Spleen (tissue), 11 donors: ENCODE measurements at regions not wholly inside any gene's neighbourhood (a gene's known extent, or its start where the extent isn't known, plus 50 kb on each side); places are given as distances from the start of the nearest gene placed in this dataset.

Experiments used
- DNase-seq: peaks from one replicate; pipeline ENCODE4 v3.0.0-alpha.2; 2020
- H3K27ac ChIP-seq, 8 donors: fragments of 200-600 bp; sonication (generic) in 7 of 8; 1 replicate in 4 of 8; 2 replicates in 4 of 8; pipeline versions ENCODE4 v1.5.0 to v1.8.0; 2016 to 2021; ENCODE audit warnings: inconsistent platforms in 4 of 8, mild to moderate bottlenecking in 4 of 8, moderate library complexity in 1 of 8
- H3K27me3 ChIP-seq, 7 donors: fragments of 200-600 bp; sonication (generic) in 6 of 7; replicated peaks in 1 of 7; 1 replicate in 4 of 7; 2 replicates in 3 of 7; pipeline versions ENCODE4 v1.5.0 to v1.8.0; 2016 to 2021; ENCODE audit warnings: inconsistent platforms in 3 of 7, mild to moderate bottlenecking in 1 of 7
- H3K36me3 ChIP-seq, 6 donors: fragments of 200-600 bp; sonication (generic) in 5 of 6; 1 replicate in 4 of 6; 2 replicates in 2 of 6; pipeline versions ENCODE4 v1.5.0 to v1.8.0; 2016 to 2021; ENCODE audit warnings: inconsistent platforms in 2 of 6
- H3K4me1 ChIP-seq, 6 donors: fragments of 200-600 bp; sonication (generic) in 5 of 6; 1 replicate in 3 of 6; 2 replicates in 3 of 6; pipeline versions ENCODE4 v1.5.0 to v1.8.0; 2016 to 2021; ENCODE audit warnings: inconsistent platforms in 3 of 6
- H3K4me3 ChIP-seq, 8 donors: fragments of 200-600 bp; sonication (generic) in 7 of 8; 1 replicate in 4 of 8; 2 replicates in 4 of 8; pipeline versions ENCODE4 v1.5.0 to v1.8.0; 2016 to 2021; ENCODE audit warnings: inconsistent platforms in 4 of 8, mild to moderate bottlenecking in 4 of 8, moderate library complexity in 2 of 8
- H3K9me3 ChIP-seq, 8 donors: fragments of 200-600 bp; sonication (generic) in 7 of 8; 1 replicate in 4 of 8; 2 replicates in 4 of 8; pipeline versions ENCODE4 v1.5.0 to v1.8.0; 2016 to 2021; ENCODE audit warnings: inconsistent platforms in 4 of 8
- POLR2A ChIP-seq, 3 donors: fragments of 450-650 bp; IDR thresholded peaks; one replicate each; pipeline ENCODE4 v1.5.1; 2017; ENCODE audit warnings: antibody characterized with exemption in 3 of 3, mild to moderate bottlenecking in 1 of 3
- POLR2AphosphoS5 ChIP-seq, 3 donors: sonication (generic); formaldehyde crosslinking; IDR thresholded peaks; one replicate each; pipeline ENCODE4 v1.5.1; 2017; ENCODE audit warnings: antibody characterized with exemption in 3 of 3
- WGBS, 5 donors: extraction: QIAGEN DNeasy Blood & Tissue Kit in 3 of 5; methylation state at CpG; one replicate each; pipeline versions ENCODE4 v1.1.5 to v1.1.7; 2013 to 2018; 5-methylcytosine and 5-hydroxymethylcytosine counted together
- intact Hi-C: fragments of 100-400 bp; cut with DNase I; formaldehyde crosslinking; loops from one replicate; pipeline ENCODE4 v1.15.0; 2023; ENCODE audit warnings: low total_unique reads
- TF ChIP-seq, protein P1 (sequence below), 11 experiments: fragments of 200-600 bp in 7 of 11; fragments of 450-650 bp in 4 of 11; sonication (generic) in 4 of 11; IDR thresholded peaks in 8 of 11; conservative IDR thresholded peaks in 3 of 11; 1 replicate in 7 of 11; 2 replicates in 4 of 11; pipeline versions ENCODE4 v1.4.0 to v1.8.0; 2016 to 2021; ENCODE audit warnings: antibody characterized with exemption in 11 of 11, inconsistent platforms in 4 of 11, mild to moderate bottlenecking in 1 of 11
- donor health status: healthy with polysubstance abuse.
- donor health status: DM: no; HTN: no; CAD: no; lungs with moderate emphysema.
- donor health status: DM: no; HTN: no; CAD: no.
- donor health status: Bipolar disorder and iron deficiency.
- donor health status: healthy.
- donor health status: DM: no; HTN: no; CAD: no.
- donor health status: DM: yes; HTN: yes; CAD: no.

GRCh38 chr12:13345722-13346121, 149.2 kb downstream of the EMP1 start:
- intact Hi-C loops: no loop called here
- no peak overlapping the region for H3K27ac ChIP-seq
- H3K9me3 ChIP-seq: no peaks in the 10 kb centered on the region
- no peak for TF ChIP-seq POLR2AphosphoS5 (IDR thresholded peaks at IDR 0.05)
- no peak for TF ChIP-seq POLR2A (IDR thresholded peaks at IDR 0.05)
- TF ChIP-seq, protein P1, sequence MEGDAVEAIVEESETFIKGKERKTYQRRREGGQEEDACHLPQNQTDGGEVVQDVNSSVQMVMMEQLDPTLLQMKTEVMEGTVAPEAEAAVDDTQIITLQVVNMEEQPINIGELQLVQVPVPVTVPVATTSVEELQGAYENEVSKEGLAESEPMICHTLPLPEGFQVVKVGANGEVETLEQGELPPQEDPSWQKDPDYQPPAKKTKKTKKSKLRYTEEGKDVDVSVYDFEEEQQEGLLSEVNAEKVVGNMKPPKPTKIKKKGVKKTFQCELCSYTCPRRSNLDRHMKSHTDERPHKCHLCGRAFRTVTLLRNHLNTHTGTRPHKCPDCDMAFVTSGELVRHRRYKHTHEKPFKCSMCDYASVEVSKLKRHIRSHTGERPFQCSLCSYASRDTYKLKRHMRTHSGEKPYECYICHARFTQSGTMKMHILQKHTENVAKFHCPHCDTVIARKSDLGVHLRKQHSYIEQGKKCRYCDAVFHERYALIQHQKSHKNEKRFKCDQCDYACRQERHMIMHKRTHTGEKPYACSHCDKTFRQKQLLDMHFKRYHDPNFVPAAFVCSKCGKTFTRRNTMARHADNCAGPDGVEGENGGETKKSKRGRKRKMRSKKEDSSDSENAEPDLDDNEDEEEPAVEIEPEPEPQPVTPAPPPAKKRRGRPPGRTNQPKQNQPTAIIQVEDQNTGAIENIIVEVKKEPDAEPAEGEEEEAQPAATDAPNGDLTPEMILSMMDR (IDR thresholded peaks at IDR 0.05 in 8 of 11, conservative IDR thresholded peaks at IDR 0.05 in 3 of 11): no peak
- no peaks in the 10 kb centered on the region for H3K36me3 ChIP-seq
- no peak overlapping the region for H3K4me3 ChIP-seq
- no peaks in the 10 kb centered on the region for H3K4me1 ChIP-seq
- no peak for DNase-seq
- peaks cover 0 to 13% (median 0%) of the 10 kb centered on the region in 7 donors for H3K27me3 ChIP-seq

DNA sequence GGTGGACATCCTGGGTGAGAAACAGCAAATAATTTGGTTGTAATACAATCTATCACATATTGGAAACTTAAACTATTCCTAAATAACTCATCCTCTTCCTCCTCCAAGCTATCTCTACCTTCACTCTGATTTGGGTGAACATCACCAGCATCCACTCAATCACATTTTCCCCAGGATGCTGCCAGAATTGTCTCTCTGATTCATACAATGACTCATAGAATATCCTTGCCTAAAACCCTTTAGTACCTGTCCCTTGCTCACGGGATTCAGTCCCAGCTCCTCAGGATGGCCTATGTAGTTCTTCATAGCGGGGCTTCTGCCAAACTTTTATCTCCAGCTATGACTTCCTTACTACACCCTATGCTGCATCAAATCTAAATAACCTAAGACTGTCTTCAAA, 146.8 kb downstream of the EMP1 start:
- intact Hi-C loops: no loop called here
- no peak for DNase-seq
- no peak for TF ChIP-seq POLR2AphosphoS5 (IDR thresholded peaks at IDR 0.05)
- TF ChIP-seq POLR2A (IDR thresholded peaks at IDR 0.05): no peak
- TF ChIP-seq, protein P1 (IDR thresholded peaks at IDR 0.05 in 8 of 11, conservative IDR thresholded peaks at IDR 0.05 in 3 of 11): no peak
- Histone ChIP-seq H3K36me3 (no peaks in the 10 kb centered on the region), H3K27ac (no peak overlapping the region), H3K27me3 (peaks cover 0 to 13% (median 0%) of the 10 kb centered on the region in 7 donors), H3K9me3 (no peaks in the 10 kb centered on the region), H3K4me1 (no peaks in the 10 kb centered on the region), H3K4me3 (no peak overlapping the region)
- WGBS, 5 donors: 77 to 94% (median 87%) methylated on average over 1 to 2 of the region's 2 CpGs

DNA sequence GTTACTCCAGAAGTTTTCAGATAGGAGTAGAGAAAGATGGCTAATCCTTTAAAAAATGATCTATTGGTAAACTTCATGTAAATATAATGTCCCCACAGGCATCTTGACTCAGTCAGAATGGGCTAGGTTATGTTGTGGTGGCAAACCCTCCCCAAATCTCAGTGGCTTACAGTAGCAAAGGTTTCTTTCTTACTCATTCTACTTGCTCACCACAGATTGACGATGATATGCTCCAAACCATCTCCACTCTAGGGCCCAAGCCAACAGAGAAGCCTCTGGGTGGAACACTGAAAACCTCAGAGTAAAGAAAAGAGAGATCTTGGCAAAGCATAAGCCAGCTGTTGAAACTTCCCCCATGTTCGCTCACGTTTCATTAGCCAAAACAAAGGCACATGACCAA, 146.4 kb downstream of the EMP1 start:
- intact Hi-C loops: no loop called here
- Histone ChIP-seq H3K9me3 (no peaks in the 10 kb centered on the region), H3K27ac (no peak overlapping the region), H3K4me3 (no peak overlapping the region), H3K36me3 (no peaks in the 10 kb centered on the region), H3K27me3 (peaks cover 0 to 12% (median 0%) of the 10 kb centered on the region in 7 donors), H3K4me1 (no peaks in the 10 kb centered on the region)
- 74 to 90% (median 80%) methylated on average over 3 of the region's 3 CpGs for WGBS, 5 donors
- TF ChIP-seq POLR2AphosphoS5 (IDR thresholded peaks at IDR 0.05) (no peak), POLR2A (IDR thresholded peaks at IDR 0.05) (no peak)
- TF ChIP-seq, protein P1 (IDR thresholded peaks at IDR 0.05 in 8 of 11, conservative IDR thresholded peaks at IDR 0.05 in 3 of 11): no peak
- DNase-seq: no peak

- intact Hi-C loops: no loop called here
- Histone ChIP-seq H3K27ac (no peak overlapping the region), H3K27me3 (no peaks in the 10 kb centered on the region), H3K4me1 (no peaks in the 10 kb centered on the region), H3K4me3 (no peak overlapping the region), H3K36me3 (no peaks in the 10 kb centered on the region), H3K9me3 (no peaks in the 10 kb centered on the region)
- no peak for TF ChIP-seq POLR2A (IDR thresholded peaks at IDR 0.05)
- no peak for TF ChIP-seq POLR2AphosphoS5 (IDR thresholded peaks at IDR 0.05)
- TF ChIP-seq, protein P1 (IDR thresholded peaks at IDR 0.05 in 8 of 11, conservative IDR thresholded peaks at IDR 0.05 in 3 of 11): no peak
- WGBS, 5 donors: 40 to 85% (median 71%) methylated on average over 1 of the region's 1 CpG
- no peak for DNase-seq
These were observed 143.6 kb downstream of the EMP1 start for GRCh38 chr12:13340149-13340548.
